Tibial artery (tissue), 4 donors: ENCODE measurements at regions not wholly inside any gene's neighbourhood (a gene's known extent, or its start where the extent isn't known, plus 50 kb on each side); places are given as distances from the start of the nearest gene placed in this dataset.

Experiments
- DNase-seq, 2 donors: peaks; one replicate each; pipeline ENCODE4 v3.0.0-alpha.2; 2019
- H3K27ac ChIP-seq, 2 donors: fragments of 200-600 bp; sonication (generic) in 1 of 2; 1 replicate in 1 of 2; 2 replicates in 1 of 2; pipeline ENCODE4 v1.5.1; 2018 to 2019; ENCODE audit warnings: mild to moderate bottlenecking in 1 of 2
- H3K27me3 ChIP-seq, 2 donors: fragments of 200-600 bp; sonication (generic) in 1 of 2; one replicate each; pipeline versions ENCODE4 v1.5.1 to v1.6.0; 2016 to 2019
- H3K36me3 ChIP-seq, 3 donors: fragments of 200-600 bp; sonication (generic) in 2 of 3; one replicate each; pipeline ENCODE4 v1.5.1; 2016 to 2019; ENCODE audit warnings: mild to moderate bottlenecking in 2 of 3
- H3K4me1 ChIP-seq, 4 donors: fragments of 200-600 bp; sonication (generic) in 2 of 4; 1 replicate in 3 of 4; 2 replicates in 1 of 4; pipeline ENCODE4 v1.5.1; 2016 to 2019
- H3K4me3 ChIP-seq, 2 donors: fragments of 200-600 bp; sonication (generic) in 1 of 2; 1 replicate in 1 of 2; 2 replicates in 1 of 2; pipeline ENCODE4 v1.5.1; 2018 to 2019; ENCODE audit warnings: mild to moderate bottlenecking in 2 of 2
- H3K9me3 ChIP-seq, 3 donors: fragments of 200-600 bp; sonication (generic) in 1 of 3; one replicate each; pipeline ENCODE4 v1.5.1; 2016 to 2019
- intact Hi-C: fragments of 100-400 bp; cut with DNase I; formaldehyde crosslinking; loops from one replicate; pipeline ENCODE4 v1.15.0; 2023; ENCODE audit warnings: low total_unique reads
- TF ChIP-seq, protein P1 (sequence below), 2 experiments: fragments of 200-600 bp in 1 of 2; fragments of 450-650 bp in 1 of 2; IDR thresholded peaks; one replicate each; pipeline ENCODE4 v1.5.1; 2017 to 2019; ENCODE audit warnings: antibody characterized with exemption in 2 of 2, mild to moderate bottlenecking in 1 of 2, moderate library complexity in 1 of 2

DNA sequence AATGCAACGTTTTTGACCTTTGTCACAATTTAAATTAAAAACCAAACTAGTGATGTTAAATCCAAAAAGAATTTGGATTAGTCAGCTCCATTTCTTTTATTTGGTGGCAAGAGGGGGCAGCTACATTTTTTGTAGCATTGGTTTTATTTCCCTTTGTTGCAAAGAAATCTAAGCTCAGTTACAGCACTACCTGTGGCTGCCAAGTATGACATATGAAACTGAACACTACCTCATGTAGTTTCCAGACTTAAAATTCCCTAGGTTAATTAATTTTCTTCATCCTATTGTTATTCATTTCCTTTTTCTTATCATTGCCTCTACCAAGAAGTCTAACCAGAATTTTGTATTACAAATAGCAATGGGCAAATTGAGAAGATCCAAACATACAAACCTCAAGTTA lies 393.5 kb downstream of the BRINP1 start:
- intact Hi-C loops = no loop called here
- Histone ChIP-seq H3K4me3 (no peak overlapping the region), H3K9me3 (no peaks in the 10 kb centered on the region), H3K4me1 (no peaks in the 10 kb centered on the region), H3K27ac (no peak overlapping the region), H3K36me3 (no peaks in the 10 kb centered on the region), H3K27me3 (no peaks in the 10 kb centered on the region)
- no peak for DNase-seq
- TF ChIP-seq, protein P1, sequence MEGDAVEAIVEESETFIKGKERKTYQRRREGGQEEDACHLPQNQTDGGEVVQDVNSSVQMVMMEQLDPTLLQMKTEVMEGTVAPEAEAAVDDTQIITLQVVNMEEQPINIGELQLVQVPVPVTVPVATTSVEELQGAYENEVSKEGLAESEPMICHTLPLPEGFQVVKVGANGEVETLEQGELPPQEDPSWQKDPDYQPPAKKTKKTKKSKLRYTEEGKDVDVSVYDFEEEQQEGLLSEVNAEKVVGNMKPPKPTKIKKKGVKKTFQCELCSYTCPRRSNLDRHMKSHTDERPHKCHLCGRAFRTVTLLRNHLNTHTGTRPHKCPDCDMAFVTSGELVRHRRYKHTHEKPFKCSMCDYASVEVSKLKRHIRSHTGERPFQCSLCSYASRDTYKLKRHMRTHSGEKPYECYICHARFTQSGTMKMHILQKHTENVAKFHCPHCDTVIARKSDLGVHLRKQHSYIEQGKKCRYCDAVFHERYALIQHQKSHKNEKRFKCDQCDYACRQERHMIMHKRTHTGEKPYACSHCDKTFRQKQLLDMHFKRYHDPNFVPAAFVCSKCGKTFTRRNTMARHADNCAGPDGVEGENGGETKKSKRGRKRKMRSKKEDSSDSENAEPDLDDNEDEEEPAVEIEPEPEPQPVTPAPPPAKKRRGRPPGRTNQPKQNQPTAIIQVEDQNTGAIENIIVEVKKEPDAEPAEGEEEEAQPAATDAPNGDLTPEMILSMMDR (IDR thresholded peaks at IDR 0.05) = no peak

DNA sequence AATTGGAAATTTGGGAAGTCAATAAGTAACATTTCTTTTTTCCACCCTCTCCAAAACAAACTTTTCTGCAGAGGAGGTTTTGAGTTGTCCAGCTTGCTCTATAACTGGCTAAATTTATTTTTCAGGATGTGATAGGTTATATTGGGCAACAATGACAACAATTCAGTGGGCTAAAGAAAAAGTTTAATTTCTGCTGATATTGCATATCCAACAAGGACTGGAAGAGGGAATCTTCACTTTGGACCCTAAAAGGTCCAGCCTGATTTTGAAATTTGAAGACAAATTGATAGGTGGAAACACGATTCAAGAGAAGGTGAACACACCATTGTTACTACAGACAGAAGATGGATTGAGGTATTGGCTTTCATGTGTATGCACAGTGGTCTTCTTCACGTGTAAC lies 393.1 kb downstream of the BRINP1 start:
- Histone ChIP-seq H3K4me3 (no peak overlapping the region), H3K27ac (no peak overlapping the region), H3K27me3 (no peaks in the 10 kb centered on the region), H3K36me3 (no peaks in the 10 kb centered on the region), H3K4me1 (no peaks in the 10 kb centered on the region), H3K9me3 (no peaks in the 10 kb centered on the region)
- no peak for DNase-seq
- TF ChIP-seq, protein P1 (IDR thresholded peaks at IDR 0.05) = no peak
- intact Hi-C loops = no loop called here

DNA sequence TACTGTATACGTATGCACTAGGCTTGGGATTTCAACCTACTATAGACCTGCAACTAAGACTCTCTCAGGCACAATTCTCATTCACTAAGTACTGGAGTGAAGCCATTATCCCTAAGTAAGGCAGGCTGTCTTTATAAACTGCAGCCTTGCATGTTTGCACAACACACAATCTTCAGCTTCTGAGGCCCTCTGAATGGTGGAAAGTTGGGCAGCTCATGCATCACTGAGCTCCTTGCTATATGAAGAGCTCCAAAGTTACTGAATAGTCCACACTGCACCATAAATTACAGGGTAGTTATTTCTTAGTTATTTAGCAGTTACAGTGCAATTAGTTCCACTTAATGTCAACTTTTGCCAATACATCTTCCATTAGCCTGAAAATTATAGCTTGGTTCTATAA lies 384.6 kb downstream of the BRINP1 start:
- intact Hi-C loops = no loop called here
- Histone ChIP-seq H3K9me3 (no peaks in the 10 kb centered on the region), H3K4me3 (no peak overlapping the region), H3K36me3 (no peaks in the 10 kb centered on the region), H3K27me3 (no peaks in the 10 kb centered on the region), H3K4me1 (no peaks in the 10 kb centered on the region), H3K27ac (no peak overlapping the region)
- DNase-seq = no peak
- TF ChIP-seq, protein P1 (IDR thresholded peaks at IDR 0.05) = no peak

DNA sequence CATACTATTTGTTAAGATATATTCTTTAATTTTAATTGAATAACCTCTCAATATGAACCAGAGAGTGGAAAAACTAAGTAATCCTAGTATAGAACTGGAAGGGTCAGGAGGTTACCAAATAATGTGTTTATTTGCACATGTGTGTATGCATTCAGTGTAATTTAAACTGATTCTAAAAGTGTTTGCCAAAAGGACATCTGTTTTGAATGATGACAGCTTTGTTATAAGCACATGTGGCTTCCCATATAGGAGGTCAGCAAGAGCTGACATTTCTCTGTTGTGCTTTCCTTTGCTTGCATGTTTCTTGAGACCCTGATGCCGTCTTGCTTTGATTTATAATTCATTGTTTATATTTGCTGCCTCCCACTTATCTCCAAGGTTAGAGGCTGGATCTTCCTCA lies 383.4 kb downstream of the BRINP1 start:
- Histone ChIP-seq H3K27me3 (no peaks in the 10 kb centered on the region), H3K4me3 (no peak overlapping the region), H3K4me1 (peaks cover 0 to 1% (median 0%) of the 10 kb centered on the region in 4 donors), H3K36me3 (no peaks in the 10 kb centered on the region), H3K27ac (no peak overlapping the region), H3K9me3 (no peaks in the 10 kb centered on the region)
- DNase-seq = no peak
- TF ChIP-seq, protein P1 (IDR thresholded peaks at IDR 0.05) = no peak
- intact Hi-C loops = no loop called here

DNA sequence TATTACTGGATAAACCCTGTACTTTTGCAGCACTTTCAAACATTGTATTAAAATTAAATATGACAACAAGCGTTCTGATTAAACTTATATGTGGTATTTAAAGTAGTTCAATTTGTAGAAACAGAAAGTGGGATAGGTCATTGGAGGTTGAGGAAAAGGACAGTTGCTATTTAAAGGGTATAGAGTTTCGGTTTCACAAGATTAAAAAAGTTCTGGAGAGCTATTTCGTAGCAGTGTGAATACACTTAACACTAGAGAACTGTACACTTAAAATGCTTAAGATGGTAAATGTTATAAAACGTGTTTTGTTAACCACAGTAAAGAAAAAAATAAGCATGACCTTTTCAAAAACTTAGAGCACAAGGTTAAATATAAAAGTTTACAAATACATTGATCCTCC lies 382.1 kb downstream of the BRINP1 start:
- TF ChIP-seq, protein P1 (IDR thresholded peaks at IDR 0.05) = no peak
- no peak overlapping the region for H3K27ac ChIP-seq

DNA sequence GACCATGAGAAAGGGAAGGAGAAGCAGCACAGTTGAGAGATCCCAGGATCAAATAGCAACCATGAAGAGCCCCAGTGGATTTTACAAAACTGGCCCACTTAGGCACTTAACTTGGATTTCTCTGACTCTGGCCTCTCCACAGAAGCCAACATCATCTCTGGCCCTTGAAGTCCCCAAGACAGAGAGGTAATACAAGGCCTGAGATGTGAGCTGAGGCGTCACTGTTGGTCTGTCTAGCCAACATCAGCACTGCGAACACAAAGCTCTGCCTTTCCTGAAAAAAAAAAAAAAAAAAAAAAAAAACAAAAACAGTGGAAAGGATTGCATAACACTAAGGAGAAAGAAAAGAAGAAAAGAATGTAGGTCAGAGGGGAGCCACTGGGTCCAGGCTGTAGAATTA lies 378.3 kb downstream of the BRINP1 start:
- Histone ChIP-seq H3K9me3 (no peaks in the 10 kb centered on the region), H3K36me3 (no peaks in the 10 kb centered on the region), H3K27ac (no peak overlapping the region), H3K4me1 (peaks cover 0 to 21% (median 0%) of the 10 kb centered on the region in 4 donors), H3K4me3 (no peak overlapping the region), H3K27me3 (no peaks in the 10 kb centered on the region)
- peak in 1 of 2 donors; percentile 31 for DNase-seq
- TF ChIP-seq, protein P1 (IDR thresholded peaks at IDR 0.05) = no peak
- intact Hi-C loops = loop anchor here (10.0 kb wide), 1 partner anchor 304 kb away; no protein-coding TSS in a partner anchor

More for the DNA sequence above, 382.1 kb downstream of the BRINP1 start:
- Histone ChIP-seq H3K4me1 (peaks cover 0 to 8% (median 0%) of the 10 kb centered on the region in 4 donors), H3K27me3 (no peaks in the 10 kb centered on the region), H3K36me3 (no peaks in the 10 kb centered on the region), H3K4me3 (no peak overlapping the region), H3K9me3 (no peaks in the 10 kb centered on the region)
- intact Hi-C loops = no loop called here
- no peak for DNase-seq
